ENCODE measurements at regions not wholly inside any gene's neighbourhood (a gene's known extent, or its start where the extent isn't known, plus 50 kb on each side); places are given as distances from the start of the nearest gene placed in this dataset.
"Not testable (repeated sequence)": the region's sequence is repeated elsewhere in the genome, so short reads cannot be mapped to it uniquely, and the experiment has no call there.

DNA sequence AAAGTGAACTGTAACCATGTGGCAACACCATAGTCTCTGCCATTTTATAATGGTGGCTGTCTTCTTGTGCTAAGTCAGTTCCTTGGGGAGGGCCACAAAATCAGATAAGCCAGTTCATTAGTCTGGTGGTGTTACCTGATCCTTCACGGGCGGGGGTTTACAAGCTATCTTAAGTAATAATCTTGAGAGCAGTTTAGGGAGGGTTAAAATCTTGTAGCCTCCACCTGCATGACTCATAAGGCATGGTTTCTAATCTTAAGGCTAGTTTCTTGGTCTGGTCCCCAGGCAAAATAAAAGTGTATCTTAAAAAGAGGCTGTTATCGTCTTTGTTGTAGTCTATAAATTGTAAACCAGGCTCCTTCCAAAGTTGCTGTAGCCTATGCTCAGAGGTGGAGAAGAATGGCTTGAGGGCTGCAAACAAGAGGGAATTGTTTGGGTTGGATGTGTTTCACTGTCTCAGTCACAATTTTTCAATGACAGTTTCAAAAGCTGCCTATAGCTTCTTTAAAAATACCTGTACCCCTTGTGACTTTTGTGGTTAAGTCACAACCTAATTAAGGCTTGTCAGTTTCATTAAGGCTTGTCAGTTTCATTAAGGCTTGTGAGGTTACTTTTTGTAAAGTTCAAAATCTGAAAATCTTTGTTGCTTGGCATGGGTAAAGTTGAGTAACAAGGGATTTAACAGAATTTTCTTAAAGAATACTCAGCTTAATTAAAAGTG lies 135.7 kb downstream of the RPS4Y2 start:
- Mint-ChIP-seq H3K4me3 (no peak overlapping the region), H3K36me3 (ENCODE audit: low read depth) (no peaks in the 10 kb centered on the region), H3K4me1 (no peaks in the 10 kb centered on the region), H3K27ac (no peak overlapping the region), H3K27me3 (no peaks in the 10 kb centered on the region)
- no peak for DNase-seq
- H3K9me3 ChIP-seq (ENCODE audit: control insufficient read depth, low read length, poor library complexity, severe bottlenecking), result no peaks in the 10 kb centered on the region
- no peak for ATAC-seq

DNA sequence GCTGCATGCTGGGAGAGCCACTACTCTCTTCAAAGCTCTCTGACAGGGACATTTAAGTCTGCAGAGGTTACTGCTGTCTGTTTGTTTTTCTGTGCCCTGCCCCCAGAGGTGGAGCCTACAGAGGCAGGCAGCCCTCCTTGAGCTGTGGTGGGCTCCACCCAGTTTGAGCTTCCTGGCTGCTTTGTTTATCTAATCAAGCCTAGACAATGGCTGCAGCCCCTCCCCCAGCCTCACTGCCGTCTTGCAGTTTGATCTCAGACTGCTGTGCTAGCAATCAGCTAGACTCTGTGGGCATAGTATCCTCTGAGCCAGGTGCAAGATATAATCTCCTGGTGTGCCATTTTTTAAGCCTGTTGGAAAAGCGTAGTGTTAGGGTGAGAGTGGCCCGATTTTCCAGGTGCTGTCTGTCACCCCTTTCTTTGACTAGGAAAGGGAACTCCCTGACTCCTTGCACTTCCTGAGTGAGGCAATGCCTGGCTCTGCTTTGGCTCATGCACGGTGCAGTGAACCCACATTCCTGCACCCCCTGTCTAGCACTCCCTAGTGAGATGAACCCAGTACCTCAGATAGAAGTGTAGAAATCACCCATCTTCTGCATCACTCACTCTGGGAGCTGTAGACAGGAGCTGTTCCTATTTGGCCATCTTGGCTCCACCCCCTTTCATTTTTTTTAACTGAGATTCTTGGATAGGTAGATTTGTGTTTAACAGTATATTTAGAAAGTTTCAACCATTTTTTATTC lies 169.6 kb downstream of the RPS4Y2 start:
- H3K27ac Mint-ChIP-seq, result not testable (repeated sequence)

DNA sequence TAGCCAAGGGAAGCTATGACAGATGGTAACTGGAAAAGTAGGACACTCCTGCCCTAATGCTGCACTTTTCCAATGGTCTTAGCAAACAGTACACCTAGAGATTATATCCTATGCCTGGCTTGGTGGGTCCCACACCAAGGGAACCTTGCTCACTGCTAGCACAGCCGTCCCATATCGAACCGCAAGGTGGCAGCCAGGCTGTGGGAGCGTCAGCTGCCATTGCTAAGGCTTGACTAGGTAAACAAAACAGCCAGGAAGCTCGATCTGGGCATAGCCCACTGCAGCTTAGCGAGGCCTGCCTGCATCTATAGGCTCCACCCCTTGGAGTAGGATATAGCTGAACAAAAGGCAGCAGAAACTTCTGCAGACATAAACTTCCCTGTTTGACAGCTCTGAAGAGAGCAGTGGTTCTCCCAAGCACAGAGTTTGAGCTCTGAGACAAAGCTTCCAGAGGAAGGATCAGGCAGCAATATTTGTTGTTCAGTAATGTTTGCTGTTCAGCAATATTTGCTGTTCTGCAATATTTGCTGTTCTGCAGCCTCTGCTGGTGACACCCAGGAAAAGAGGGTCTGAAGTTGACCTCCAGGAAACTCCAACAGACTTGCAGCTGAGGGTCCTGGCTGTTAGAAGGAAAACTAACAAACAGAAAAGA lies 173.9 kb downstream of the RPS4Y2 start:
- Mint-ChIP-seq H3K27me3 (no peaks in the 10 kb centered on the region), H3K4me1 (peaks cover 2% of the 10 kb centered on the region), H3K36me3 (ENCODE audit: low read depth) (peaks cover 3% of the 10 kb centered on the region), H3K4me3 (no peak overlapping the region), H3K27ac (no peak overlapping the region)
- no peak for ATAC-seq
- DNase-seq, result no peak
- no peaks in the 10 kb centered on the region for H3K9me3 ChIP-seq (ENCODE audit: control insufficient read depth, low read length, poor library complexity, severe bottlenecking)

More for the DNA sequence above, 169.6 kb downstream of the RPS4Y2 start:
- H3K36me3 Mint-ChIP-seq (ENCODE audit: low read depth); ATAC-seq; H3K27me3 Mint-ChIP-seq; H3K9me3 ChIP-seq (ENCODE audit: control insufficient read depth, low read length, poor library complexity, severe bottlenecking); H3K4me1 Mint-ChIP-seq: not testable (repeated sequence)
- peak overlapping the region; percentile 59 for H3K4me3 Mint-ChIP-seq
- DNase-seq, result peak in 2 of 3 donors; percentile 5 to 10

DNA sequence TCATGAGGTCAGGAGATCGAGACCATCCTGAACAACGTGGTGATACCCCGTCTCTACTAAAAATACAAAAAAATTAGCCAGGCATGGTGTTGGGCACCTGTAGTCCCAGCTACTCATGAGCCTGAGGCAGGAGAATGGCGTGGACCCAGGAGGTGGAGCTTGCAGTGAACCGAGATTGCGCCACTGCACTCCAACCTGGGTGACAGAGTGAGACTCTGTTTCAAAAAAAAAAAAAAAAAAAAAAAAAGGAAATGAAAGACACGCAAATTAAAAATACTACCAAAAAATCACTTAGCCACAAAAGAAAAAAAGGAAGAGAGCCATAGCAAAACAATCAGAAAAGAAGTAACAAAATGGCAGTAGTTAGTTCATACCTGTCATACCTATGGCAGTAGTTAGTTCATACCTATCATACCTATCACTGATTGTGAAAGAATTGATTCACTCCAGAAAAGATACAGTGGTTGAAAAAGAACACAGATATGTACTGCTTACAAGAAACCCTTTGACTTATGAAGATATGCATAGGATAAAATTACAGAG lies 180.9 kb downstream of the RPS4Y2 start:
- H3K27ac Mint-ChIP-seq; H3K27me3 Mint-ChIP-seq; H3K4me3 Mint-ChIP-seq; DNase-seq; H3K9me3 ChIP-seq (ENCODE audit: control insufficient read depth, low read length, poor library complexity, severe bottlenecking); H3K36me3 Mint-ChIP-seq (ENCODE audit: low read depth); H3K4me1 Mint-ChIP-seq; ATAC-seq: not testable (repeated sequence)

DNA sequence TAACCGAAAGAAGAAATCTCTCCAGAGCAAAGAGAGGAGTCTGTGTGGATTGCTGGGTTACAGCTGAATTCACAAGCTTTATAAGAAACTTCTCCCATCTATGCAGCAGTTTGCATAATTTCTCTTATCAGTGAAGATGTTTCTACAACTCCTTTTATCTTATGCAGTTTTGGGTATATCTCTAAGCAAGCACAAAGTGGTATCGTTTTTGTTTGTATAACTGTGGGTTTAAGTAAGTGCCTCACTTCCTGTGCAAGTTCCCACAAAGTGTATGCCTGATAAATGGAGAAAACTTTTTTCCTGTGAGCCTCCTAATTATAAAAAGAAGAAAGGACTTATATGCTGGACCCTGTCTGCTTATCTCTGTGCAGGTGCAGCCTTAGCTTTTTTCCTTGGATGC lies 205.6 kb downstream of the RPS4Y2 start:
- peaks cover 8% of the 10 kb centered on the region for H3K4me1 Mint-ChIP-seq
- H3K9me3 ChIP-seq (ENCODE audit: control insufficient read depth, low read length, poor library complexity, severe bottlenecking), result no peaks in the 10 kb centered on the region
- H3K27ac Mint-ChIP-seq, result no peak overlapping the region
- DNase-seq (no peak), ATAC-seq (no peak)
- no peaks in the 10 kb centered on the region for H3K36me3 Mint-ChIP-seq (ENCODE audit: low read depth)
- H3K4me3 Mint-ChIP-seq, result peak overlapping the region; percentile 28
- no peaks in the 10 kb centered on the region for H3K27me3 Mint-ChIP-seq

DNA sequence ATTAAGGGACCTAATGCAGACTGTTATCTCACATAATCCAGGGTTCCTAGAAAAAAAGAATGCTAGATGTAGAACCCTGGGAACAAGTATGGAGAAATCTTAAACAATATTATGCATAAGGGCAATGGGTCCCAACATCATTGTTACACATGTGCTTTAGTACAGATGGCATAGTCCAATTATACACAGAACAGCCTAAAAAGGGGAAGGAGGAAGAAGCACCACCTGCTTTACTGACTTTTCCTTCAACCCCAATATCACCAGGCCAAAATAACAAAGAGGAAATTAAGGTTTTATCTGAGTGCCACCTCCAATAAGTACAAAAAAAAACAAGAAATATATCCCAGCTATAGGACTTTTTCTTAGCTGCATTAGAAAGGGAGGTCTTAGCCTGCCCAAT lies 211.9 kb downstream of the RPS4Y2 start:
- Mint-ChIP-seq H3K4me1 (peaks cover 2% of the 10 kb centered on the region), H3K36me3 (ENCODE audit: low read depth) (no peaks in the 10 kb centered on the region), H3K27ac (no peak overlapping the region), H3K27me3 (no peaks in the 10 kb centered on the region), H3K4me3 (no peak overlapping the region)
- ATAC-seq (no peak), DNase-seq (no peak)
- H3K9me3 ChIP-seq (ENCODE audit: control insufficient read depth, low read length, poor library complexity, severe bottlenecking), result no peaks in the 10 kb centered on the region

DNA sequence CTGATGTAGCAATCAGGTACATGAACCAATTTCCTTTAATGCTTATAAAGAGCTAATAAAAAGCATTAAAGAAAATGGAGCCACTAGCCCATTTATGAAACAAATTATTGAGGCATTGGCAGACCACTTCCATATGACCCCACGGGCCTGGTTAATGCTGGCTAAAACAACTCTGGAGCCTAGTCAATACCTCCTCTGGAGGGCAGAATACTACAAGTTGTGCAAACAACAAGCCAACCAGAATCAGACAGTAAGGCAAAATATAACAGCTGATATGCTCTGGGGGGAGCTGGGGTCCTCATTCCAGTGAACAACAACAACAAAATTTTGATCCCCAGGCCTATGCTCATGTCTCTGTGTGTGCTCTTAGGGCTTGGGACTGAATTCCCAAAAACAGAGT lies 212.3 kb downstream of the RPS4Y2 start:
- H3K27me3 Mint-ChIP-seq, result no peaks in the 10 kb centered on the region
- no peak for DNase-seq

DNA sequence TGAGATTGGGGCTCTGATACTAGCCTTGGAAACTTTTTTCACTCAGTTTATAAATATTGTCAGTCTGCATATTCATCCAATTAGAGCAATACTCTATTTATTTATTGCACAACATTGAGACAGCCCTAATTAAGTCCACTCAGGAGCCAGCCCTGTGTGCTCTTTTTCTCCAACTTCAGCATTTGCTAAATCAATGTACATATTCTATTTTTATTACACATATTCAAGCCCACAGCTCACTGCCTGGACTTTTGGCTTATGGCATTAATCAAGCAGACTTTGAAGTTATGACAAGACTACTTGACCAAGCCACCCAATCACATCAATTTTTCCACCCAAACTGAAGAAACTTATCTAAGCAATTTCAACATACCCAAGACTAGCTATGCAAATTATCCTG lies 215.5 kb downstream of the RPS4Y2 start:
- H3K27me3 Mint-ChIP-seq, result no peaks in the 10 kb centered on the region
- no peaks in the 10 kb centered on the region for H3K36me3 Mint-ChIP-seq (ENCODE audit: low read depth)
- no peak overlapping the region for H3K27ac Mint-ChIP-seq
- peaks cover 2% of the 10 kb centered on the region for H3K4me1 Mint-ChIP-seq
- DNase-seq, result no peak
- H3K9me3 ChIP-seq (ENCODE audit: control insufficient read depth, low read length, poor library complexity, severe bottlenecking), result no peaks in the 10 kb centered on the region
- no peak overlapping the region for H3K4me3 Mint-ChIP-seq
- no peak for ATAC-seq

More for the DNA sequence above, 212.3 kb downstream of the RPS4Y2 start:
- Mint-ChIP-seq H3K4me1 (peaks cover 2% of the 10 kb centered on the region), H3K27ac (no peak overlapping the region), H3K4me3 (no peak overlapping the region), H3K36me3 (ENCODE audit: low read depth) (no peaks in the 10 kb centered on the region)
- no peak for ATAC-seq
- H3K9me3 ChIP-seq (ENCODE audit: control insufficient read depth, low read length, poor library complexity, severe bottlenecking), result no peaks in the 10 kb centered on the region

DNA sequence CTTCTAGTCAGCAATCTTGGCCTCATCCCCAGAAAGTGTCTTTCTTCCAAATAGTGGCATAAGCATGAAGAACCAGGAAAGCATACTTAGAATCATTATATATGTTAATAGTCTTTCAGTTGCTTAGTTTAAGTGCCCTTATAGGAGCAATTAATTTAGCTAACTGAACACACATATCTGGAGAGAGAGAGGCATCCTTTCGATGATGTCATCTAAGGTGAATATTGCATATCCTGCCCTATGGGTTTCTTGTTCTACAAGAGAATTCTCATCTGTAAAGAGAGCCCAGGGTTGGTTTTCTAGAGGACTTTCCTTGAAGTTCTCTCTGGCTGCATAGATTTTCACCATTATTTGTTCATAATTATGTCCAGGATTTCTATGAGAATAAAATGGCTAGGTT lies 230.1 kb downstream of the RPS4Y2 start:
- ATAC-seq, result no peak
- H3K27me3 Mint-ChIP-seq, result no peaks in the 10 kb centered on the region

DNA sequence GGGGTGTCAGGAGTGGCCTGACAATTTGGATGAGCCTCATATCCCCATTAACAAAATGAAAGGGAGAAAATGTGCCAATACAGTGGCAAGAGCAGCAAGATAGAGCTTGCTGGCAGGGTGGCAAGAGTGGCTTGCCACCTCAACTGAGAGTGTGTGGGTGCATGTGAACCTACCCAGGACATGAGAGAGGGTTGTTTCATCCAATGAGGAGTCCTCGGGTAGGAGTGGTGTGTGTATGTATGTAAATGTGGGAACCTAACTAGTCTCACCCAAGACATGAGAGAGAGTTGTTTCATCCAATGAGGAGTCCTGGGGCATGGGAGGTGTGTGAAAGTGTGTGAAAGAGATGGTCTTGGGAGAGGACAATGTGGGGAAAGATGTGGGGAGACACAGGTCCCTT lies 234.2 kb downstream of the RPS4Y2 start:
- ATAC-seq (no peak), DNase-seq (no peak)
- Mint-ChIP-seq H3K27me3 (no peaks in the 10 kb centered on the region), H3K4me1 (peaks cover 13% of the 10 kb centered on the region), H3K4me3 (peak overlapping the region; percentile 77), H3K36me3 (ENCODE audit: low read depth) (no peaks in the 10 kb centered on the region), H3K27ac (peak overlapping the region; percentile 93)
- no peaks in the 10 kb centered on the region for H3K9me3 ChIP-seq (ENCODE audit: control insufficient read depth, low read length, poor library complexity, severe bottlenecking)

More for the DNA sequence above, 230.1 kb downstream of the RPS4Y2 start:
- Mint-ChIP-seq H3K4me3 (no peak overlapping the region), H3K4me1 (peaks cover 10% of the 10 kb centered on the region), H3K36me3 (ENCODE audit: low read depth) (no peaks in the 10 kb centered on the region), H3K27ac (no peak overlapping the region)
- no peaks in the 10 kb centered on the region for H3K9me3 ChIP-seq (ENCODE audit: control insufficient read depth, low read length, poor library complexity, severe bottlenecking)
- DNase-seq, result no peak

DNA sequence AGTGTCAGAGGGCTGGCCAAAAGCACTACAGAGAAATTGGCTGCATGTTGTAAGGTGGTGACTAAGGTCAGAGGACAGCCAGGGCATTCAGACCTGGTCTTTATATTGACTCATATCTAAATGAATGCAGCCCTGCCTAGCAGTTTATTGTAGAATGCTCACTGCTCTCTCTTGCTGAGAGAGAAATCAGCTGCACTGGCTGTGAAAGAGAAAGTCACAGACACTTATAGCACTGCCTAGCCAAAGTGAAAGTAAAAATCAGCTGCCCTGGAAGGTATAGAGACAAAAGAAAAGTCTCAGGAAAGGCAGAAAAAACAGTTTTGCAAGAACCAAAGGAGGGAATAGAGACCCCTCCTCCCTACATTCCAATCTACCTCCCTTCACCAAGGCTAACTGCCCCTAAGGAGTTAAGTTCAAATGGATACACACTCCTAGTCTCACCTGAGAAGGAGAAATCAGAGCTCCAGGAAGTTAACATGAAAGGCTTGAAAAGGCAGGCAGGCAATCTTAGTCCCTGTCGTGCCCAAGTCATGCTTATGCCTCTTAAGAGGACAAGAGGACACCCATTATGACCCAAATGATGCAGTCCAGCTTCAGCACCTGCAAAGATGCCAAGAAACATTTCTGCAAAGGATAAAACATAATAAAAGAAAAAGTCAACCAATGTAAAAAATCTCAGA lies 235.1 kb downstream of the RPS4Y2 start:
- DNase-seq (no peak), ATAC-seq (peak; percentile 86)
- peak overlapping the region; percentile 77 for H3K4me3 Mint-ChIP-seq
- H3K27me3 Mint-ChIP-seq, result no peaks in the 10 kb centered on the region
- peak overlapping the region; percentile 93 for H3K27ac Mint-ChIP-seq
- H3K4me1 Mint-ChIP-seq, result peaks cover 13% of the 10 kb centered on the region
- no peaks in the 10 kb centered on the region for H3K9me3 ChIP-seq (ENCODE audit: control insufficient read depth, low read length, poor library complexity, severe bottlenecking)
- H3K36me3 Mint-ChIP-seq (ENCODE audit: low read depth), result no peaks in the 10 kb centered on the region

DNA sequence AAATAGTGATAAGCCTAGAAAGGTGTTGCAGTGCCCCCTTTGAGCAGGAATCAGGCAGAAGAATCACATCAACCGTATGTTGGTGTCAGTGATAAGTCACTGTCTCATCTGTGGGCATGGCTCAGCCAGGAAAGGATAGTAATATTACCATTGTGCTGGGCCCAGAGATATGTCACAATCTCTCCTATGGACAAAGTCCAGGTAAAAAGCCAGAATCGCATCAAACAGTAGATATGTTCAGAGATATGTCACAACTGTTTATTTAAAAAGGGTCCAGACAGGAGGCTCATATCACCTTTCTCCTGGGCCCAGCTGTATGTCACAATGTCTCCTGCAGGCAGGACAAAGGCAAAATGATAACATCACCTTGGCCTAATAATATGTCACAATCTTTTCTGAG lies 241.4 kb downstream of the RPS4Y2 start:
- DNase-seq (no peak), ATAC-seq (no peak)
- Mint-ChIP-seq H3K36me3 (ENCODE audit: low read depth) (no peaks in the 10 kb centered on the region), H3K4me3 (no peak overlapping the region), H3K27ac (no peak overlapping the region), H3K4me1 (no peaks in the 10 kb centered on the region), H3K27me3 (no peaks in the 10 kb centered on the region)
- no peaks in the 10 kb centered on the region for H3K9me3 ChIP-seq (ENCODE audit: control insufficient read depth, low read length, poor library complexity, severe bottlenecking)

DNA sequence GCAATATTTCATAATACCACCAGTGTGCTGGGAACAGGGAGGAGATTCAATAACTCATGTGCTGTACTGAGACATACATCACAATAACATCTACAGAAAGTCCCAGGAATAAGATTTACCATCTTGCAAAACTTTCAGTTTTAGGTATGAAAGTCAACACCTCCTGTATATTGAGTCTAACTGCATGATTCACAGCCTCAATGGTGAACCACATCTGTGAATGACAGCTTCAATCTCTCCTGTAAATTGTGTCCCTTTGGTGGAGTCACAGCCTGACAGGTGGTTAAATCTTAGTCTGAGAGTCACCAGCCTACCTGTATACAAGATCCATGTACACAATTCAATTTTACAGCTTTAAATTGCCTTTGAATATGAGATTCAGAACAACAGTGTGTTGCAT lies 242.1 kb downstream of the RPS4Y2 start:
- H3K4me3 Mint-ChIP-seq, result no peak overlapping the region
- no peaks in the 10 kb centered on the region for H3K36me3 Mint-ChIP-seq (ENCODE audit: low read depth)
- no peaks in the 10 kb centered on the region for H3K9me3 ChIP-seq (ENCODE audit: control insufficient read depth, low read length, poor library complexity, severe bottlenecking)
- H3K27me3 Mint-ChIP-seq, result no peaks in the 10 kb centered on the region
- H3K27ac Mint-ChIP-seq, result no peak overlapping the region
- DNase-seq (no peak), ATAC-seq (no peak)
- H3K4me1 Mint-ChIP-seq, result no peaks in the 10 kb centered on the region
